ENCODE measurements at regions not wholly inside any gene's neighbourhood (a gene's known extent, or its start where the extent isn't known, plus 50 kb on each side); places are given as distances from the start of the nearest gene placed in this dataset.
"Not testable (repeated sequence)": the region's sequence is repeated elsewhere in the genome, so short reads cannot be mapped to it uniquely, and the experiment has no call there.

- H3K36me3 ChIP-seq = no peaks in the 10 kb centered on the region
- no peak for TF ChIP-seq CTCF (IDR thresholded peaks at IDR 0.05)
- DNase-seq = no peak
- no peaks in the 10 kb centered on the region for H3K27me3 ChIP-seq
- H3K9me3 ChIP-seq = no peaks in the 10 kb centered on the region
- intact Hi-C loops (cut with DNase I; ENCODE audit: low total_unique reads) = no loop called here
- H3K27ac ChIP-seq = no peak overlapping the region
- no peaks in the 10 kb centered on the region for H3K4me1 ChIP-seq
- H3K4me3 ChIP-seq = no peak overlapping the region
These were observed 97.0 kb downstream of the RBMX2 start for GRCh38 chrX:130498653-130499274.

- intact Hi-C loops (cut with DNase I; ENCODE audit: low total_unique reads) = no loop called here
- H3K9me3 ChIP-seq = no peaks in the 10 kb centered on the region
- no peak for DNase-seq
- H3K4me3 ChIP-seq = no peak overlapping the region
- H3K27ac ChIP-seq = no peak overlapping the region
- no peaks in the 10 kb centered on the region for H3K4me1 ChIP-seq
- no peak for TF ChIP-seq CTCF (IDR thresholded peaks at IDR 0.05)
- H3K36me3 ChIP-seq = no peaks in the 10 kb centered on the region
- H3K27me3 ChIP-seq = no peaks in the 10 kb centered on the region
These were observed 100.3 kb downstream of the RBMX2 start for GRCh38 chrX:130502016-130502570.

- no peak overlapping the region for H3K27ac ChIP-seq
- no peak for DNase-seq
- H3K9me3 ChIP-seq = no peaks in the 10 kb centered on the region
- H3K4me1 ChIP-seq = no peaks in the 10 kb centered on the region
- intact Hi-C loops (cut with DNase I; ENCODE audit: low total_unique reads) = no loop called here
- no peak for TF ChIP-seq CTCF (IDR thresholded peaks at IDR 0.05)
- H3K36me3 ChIP-seq = no peaks in the 10 kb centered on the region
- H3K27me3 ChIP-seq = no peaks in the 10 kb centered on the region
- H3K4me3 ChIP-seq = no peak overlapping the region
These were observed 102.2 kb downstream of the RBMX2 start for GRCh38 chrX:130504019-130504418.

GRCh38 chrX:130507015-130507414, 105.2 kb downstream of the RBMX2 start:
- no peak for TF ChIP-seq CTCF (IDR thresholded peaks at IDR 0.05)
- Histone ChIP-seq H3K4me1 (no peaks in the 10 kb centered on the region), H3K36me3 (no peaks in the 10 kb centered on the region), H3K27me3 (no peaks in the 10 kb centered on the region), H3K9me3 (no peaks in the 10 kb centered on the region), H3K4me3 (no peak overlapping the region), H3K27ac (no peak overlapping the region)
- intact Hi-C loops (cut with DNase I; ENCODE audit: low total_unique reads) = no loop called here
- DNase-seq = no peak

- H3K27ac ChIP-seq; H3K36me3 ChIP-seq; H3K4me3 ChIP-seq; intact Hi-C loops (cut with DNase I; ENCODE audit: low total_unique reads); H3K9me3 ChIP-seq; H3K4me1 ChIP-seq; DNase-seq; H3K27me3 ChIP-seq: not testable (repeated sequence)
These were observed 110.7 kb downstream of the RBMX2 start for GRCh38 chrX:130512534-130512933.

- Histone ChIP-seq H3K4me1 (no peaks in the 10 kb centered on the region), H3K36me3 (no peaks in the 10 kb centered on the region), H3K9me3 (peaks cover 0 to 2% (median 0%) of the 10 kb centered on the region in 3 donors), H3K27ac (no peak overlapping the region), H3K4me3 (no peak overlapping the region), H3K27me3 (no peaks in the 10 kb centered on the region)
- intact Hi-C loops (cut with DNase I; ENCODE audit: low total_unique reads) = no loop called here
- no peak for DNase-seq
- TF ChIP-seq CTCF (IDR thresholded peaks at IDR 0.05) = no peak
These were observed 114.3 kb downstream of the RBMX2 start for GRCh38 chrX:130516123-130516522.
